HG03139 (cell line): ENCODE measurements at regions not wholly inside any gene's neighbourhood (a gene's known extent, or its start where the extent isn't known, plus 50 kb on each side); places are given as distances from the start of the nearest gene placed in this dataset.

ENCODE experiments used
- ATAC-seq: cut with Tn5 transposase; IDR thresholded peaks from one replicate; pipeline ENCODE4 v1.9.1; 2021; ENCODE audit not compliant: unreplicated experiment

GRCh38 chr6:21459641-21460040 is 133.9 kb upstream of the SOX4 start:
- ATAC-seq, result no peak

- ATAC-seq, result no peak
Observed at GRCh38 chr6:21461844-21462518, 131.6 kb upstream of the SOX4 start.

GRCh38 chr6:21462519-21462852 is 131.1 kb upstream of the SOX4 start:
- no peak for ATAC-seq

- ATAC-seq, result no peak
Observed at GRCh38 chr6:21467091-21467490, 126.5 kb upstream of the SOX4 start.

- ATAC-seq, result no peak
Observed at GRCh38 chr6:21468461-21468860, 125.1 kb upstream of the SOX4 start.

GRCh38 chr6:21469213-21469612 is 124.3 kb upstream of the SOX4 start:
- no peak for ATAC-seq

- ATAC-seq, result no peak
Observed at GRCh38 chr6:21476112-21476511, 117.4 kb upstream of the SOX4 start.

- ATAC-seq, result no peak
Observed at GRCh38 chr6:21478411-21478810, 115.1 kb upstream of the SOX4 start.

GRCh38 chr6:21478883-21479539 is 114.5 kb upstream of the SOX4 start:
- ATAC-seq, result no peak

GRCh38 chr6:21486115-21486514 is 107.4 kb upstream of the SOX4 start:
- ATAC-seq, result no peak

GRCh38 chr6:21489826-21490225 is 103.7 kb upstream of the SOX4 start:
- no peak for ATAC-seq

GRCh38 chr6:21491955-21492354 is 101.6 kb upstream of the SOX4 start:
- no peak for ATAC-seq

- ATAC-seq, result no peak
Observed at GRCh38 chr6:21494505-21494904, 99.0 kb upstream of the SOX4 start.

- no peak for ATAC-seq
Observed at GRCh38 chr6:21496196-21496595, 97.4 kb upstream of the SOX4 start.

GRCh38 chr6:21496706-21497105 is 96.8 kb upstream of the SOX4 start:
- no peak for ATAC-seq

GRCh38 chr6:21500314-21501020 is 93.1 kb upstream of the SOX4 start:
- no peak for ATAC-seq

- ATAC-seq, result no peak
Observed at GRCh38 chr6:21501021-21501354, 92.6 kb upstream of the SOX4 start.

GRCh38 chr6:21501815-21502214 is 91.7 kb upstream of the SOX4 start:
- no peak for ATAC-seq

- no peak for ATAC-seq
Observed at GRCh38 chr6:21502682-21503081, 90.9 kb upstream of the SOX4 start.

GRCh38 chr6:21504790-21505189 is 88.8 kb upstream of the SOX4 start:
- no peak for ATAC-seq

GRCh38 chr6:21505574-21505990 is 88.0 kb upstream of the SOX4 start:
- no peak for ATAC-seq

- no peak for ATAC-seq
Observed at GRCh38 chr6:21506126-21506525, 87.4 kb upstream of the SOX4 start.

- ATAC-seq, result no peak
Observed at GRCh38 chr6:21507811-21508210, 85.7 kb upstream of the SOX4 start.
